ENCODE measurements at regions not wholly inside any gene's neighbourhood (a gene's known extent, or its start where the extent isn't known, plus 50 kb on each side); places are given as distances from the start of the nearest gene placed in this dataset.

GRCh38 chr12:61504396-61505080 is 755.7 kb upstream of the USP15 start (continued):
- peak; percentile 78 for TF ChIP-seq CHD7 (IDR thresholded peaks at IDR 0.05; ENCODE audit: insufficient replicate concordance, low read length)
